ENCODE measurements at regions not wholly inside any gene's neighbourhood (a gene's known extent, or its start where the extent isn't known, plus 50 kb on each side); places are given as distances from the start of the nearest gene placed in this dataset.
"Not testable (repeated sequence)": the region's sequence is repeated elsewhere in the genome, so short reads cannot be mapped to it uniquely, and the experiment has no call there.

DNA sequence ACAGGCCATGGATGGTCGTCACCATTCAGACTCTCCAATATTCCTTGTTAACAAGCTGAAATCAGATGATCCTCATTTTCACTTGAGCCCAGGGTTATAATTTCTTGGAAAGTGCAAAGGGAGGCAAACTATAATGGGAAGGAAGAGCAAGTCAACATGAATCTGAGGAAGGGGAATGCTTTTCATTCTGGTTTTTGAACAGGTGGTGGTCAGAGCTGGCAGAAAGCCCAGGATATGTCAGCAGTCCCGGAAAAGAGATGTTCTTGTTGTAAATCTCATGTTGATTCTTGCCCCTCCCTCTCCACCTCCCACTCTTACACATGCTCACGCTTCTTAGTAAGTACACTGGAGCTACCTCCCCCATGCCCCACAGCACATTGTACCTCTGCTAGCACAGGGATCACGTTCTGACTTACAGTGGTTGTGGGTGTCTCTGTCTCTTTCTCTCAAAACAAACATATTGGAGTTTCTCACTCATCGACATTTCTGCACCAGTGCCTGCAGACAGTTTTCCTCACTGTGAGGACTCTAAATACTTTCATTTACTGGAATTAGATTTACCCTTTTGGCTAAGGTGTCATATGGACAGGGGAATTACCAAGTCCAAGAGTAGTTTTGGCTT, 77.6 kb downstream of the XCL2 start:
- DNase-seq (ENCODE audit: extremely low read depth in 1 of 11, low read depth in 9 of 11, low spot score in 4 of 11) = peak; percentile 55 to 91 (median 79)

DNA sequence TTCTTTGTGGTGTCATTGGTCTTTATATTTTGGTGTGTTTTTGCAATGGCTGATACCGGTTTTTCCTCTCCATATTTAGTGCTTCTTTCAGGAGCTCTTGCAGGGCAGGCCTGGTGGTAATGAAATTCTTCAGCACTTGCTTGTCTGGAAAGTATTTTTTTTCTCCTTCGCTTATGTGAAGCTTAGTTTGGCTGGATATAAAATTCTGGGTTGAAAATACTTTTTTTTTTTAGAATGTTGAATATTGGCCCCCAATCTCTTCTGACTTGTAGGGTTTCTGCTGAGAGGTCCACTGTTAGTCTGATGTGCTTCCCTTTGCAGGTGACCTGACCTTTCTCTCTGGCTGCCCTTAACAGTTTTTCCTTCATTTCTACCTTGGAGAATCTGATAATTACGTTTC, 82.7 kb downstream of the XCL2 start:
- not testable (repeated sequence) for DNase-seq (ENCODE audit: extremely low read depth in 1 of 11, low read depth in 9 of 11, low spot score in 4 of 11)

DNA sequence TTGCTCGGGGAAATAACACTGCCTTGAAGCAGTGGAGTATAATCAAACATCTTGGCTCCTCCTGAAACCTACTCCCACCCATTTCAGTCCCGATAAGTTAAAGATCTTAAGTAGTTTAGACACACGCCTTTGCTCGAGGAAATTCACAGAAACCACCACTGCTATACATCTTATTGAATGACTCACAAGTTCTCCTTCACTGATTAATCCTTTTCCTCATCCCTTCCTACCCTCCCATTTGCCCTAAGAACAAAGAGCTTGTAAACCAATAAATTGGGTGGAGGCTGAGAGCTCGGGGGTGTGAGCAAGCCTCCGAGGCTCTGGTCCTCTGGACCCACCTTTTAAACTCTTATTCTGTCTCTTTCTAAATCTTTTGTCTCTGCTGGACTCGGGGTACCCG, 86.5 kb downstream of the XCL2 start:
- DNase-seq (ENCODE audit: extremely low read depth in 1 of 11, low read depth in 9 of 11, low spot score in 4 of 11) = not testable (repeated sequence)

DNA sequence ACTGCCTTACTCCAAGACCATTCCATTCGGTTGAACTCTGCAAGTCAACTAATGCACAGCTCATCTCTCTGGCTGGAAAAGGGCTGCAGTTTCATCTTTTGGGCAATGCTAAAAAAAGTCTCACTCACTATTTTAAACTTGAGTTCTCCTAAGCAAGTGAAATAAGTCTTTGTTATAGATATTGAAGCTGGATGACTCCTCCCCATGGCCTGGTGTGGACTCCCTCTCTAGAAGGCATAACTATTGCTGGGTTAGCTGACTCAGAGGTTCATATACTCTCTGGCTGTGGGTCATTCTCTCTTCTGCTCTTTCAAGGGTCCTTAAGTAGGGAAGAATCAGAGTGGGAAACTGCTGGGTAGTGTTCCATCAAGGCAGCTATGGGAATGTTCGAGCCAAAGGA, 88.0 kb downstream of the XCL2 start:
- no peak for DNase-seq (ENCODE audit: extremely low read depth in 1 of 11, low read depth in 9 of 11, low spot score in 4 of 11)

DNA sequence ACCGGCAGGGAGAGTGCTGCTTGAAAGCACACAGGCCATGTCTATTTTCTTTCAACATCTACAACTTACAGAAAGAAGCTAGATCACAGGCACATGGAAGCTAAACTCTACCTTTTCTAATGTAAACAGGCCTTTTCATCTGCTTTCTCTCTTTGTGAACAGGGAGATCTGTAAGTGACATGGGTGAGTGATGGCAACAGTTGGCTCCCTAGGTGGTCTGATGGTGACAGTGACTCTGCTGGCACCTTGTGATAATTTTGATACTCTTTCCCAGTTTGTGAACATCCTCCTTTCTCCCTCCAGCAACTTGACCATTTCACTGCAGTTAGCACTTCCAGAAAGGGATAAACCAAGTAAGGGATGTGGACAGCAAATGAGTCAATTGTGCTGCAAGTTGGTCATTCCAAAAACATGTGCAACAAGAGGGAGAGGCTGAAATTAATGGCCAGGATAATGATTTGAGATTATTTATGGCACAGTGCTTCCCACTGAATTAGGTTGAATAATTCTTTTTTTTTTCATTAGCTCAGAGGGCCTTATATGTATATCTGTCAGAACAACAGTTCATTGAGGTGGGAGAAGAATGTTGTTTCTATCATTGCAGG, 89.5 kb downstream of the XCL2 start:
- DNase-seq (ENCODE audit: extremely low read depth in 1 of 11, low read depth in 9 of 11, low spot score in 4 of 11) = no peak

DNA sequence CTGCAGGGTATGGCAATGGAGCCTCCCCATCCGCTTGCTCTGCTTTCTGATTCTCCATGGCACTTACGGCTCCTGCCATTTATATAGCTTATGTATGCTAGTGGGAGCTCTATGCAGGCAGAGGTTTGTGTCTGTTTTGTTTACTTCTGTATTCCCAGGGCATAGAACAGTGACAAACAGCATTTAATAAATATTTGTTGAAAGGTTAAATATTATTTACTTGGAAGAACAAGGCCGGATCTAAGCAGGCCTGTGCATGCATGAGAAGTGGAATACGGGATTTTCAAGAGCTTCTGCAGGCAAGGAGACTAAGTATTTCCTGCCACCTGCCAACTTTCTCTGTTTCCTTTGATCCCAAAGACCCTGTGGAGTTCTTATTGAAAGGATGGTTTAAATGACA, 90.7 kb downstream of the XCL2 start:
- DNase-seq (ENCODE audit: extremely low read depth in 1 of 11, low read depth in 9 of 11, low spot score in 4 of 11) = no peak

DNA sequence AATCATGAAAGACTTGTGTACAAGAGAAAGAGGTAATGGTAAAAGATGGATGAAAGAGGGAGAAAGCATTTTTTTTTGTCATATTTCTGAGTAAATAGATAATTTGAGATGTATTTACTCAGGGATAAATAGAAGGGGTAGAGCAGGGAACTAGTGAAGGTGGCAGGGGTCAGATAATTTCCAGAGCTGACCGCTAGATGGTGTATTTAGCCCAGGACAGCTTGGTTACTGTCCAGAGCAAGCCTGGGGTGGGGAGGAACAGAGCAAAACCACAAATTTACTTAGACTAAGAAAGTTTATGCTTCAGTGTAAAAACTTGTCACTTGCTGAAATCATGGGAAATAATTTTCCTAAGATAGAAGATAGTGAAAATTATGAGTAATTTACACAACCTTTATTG, 91.5 kb downstream of the XCL2 start:
- no peak for DNase-seq (ENCODE audit: extremely low read depth in 1 of 11, low read depth in 9 of 11, low spot score in 4 of 11)

DNA sequence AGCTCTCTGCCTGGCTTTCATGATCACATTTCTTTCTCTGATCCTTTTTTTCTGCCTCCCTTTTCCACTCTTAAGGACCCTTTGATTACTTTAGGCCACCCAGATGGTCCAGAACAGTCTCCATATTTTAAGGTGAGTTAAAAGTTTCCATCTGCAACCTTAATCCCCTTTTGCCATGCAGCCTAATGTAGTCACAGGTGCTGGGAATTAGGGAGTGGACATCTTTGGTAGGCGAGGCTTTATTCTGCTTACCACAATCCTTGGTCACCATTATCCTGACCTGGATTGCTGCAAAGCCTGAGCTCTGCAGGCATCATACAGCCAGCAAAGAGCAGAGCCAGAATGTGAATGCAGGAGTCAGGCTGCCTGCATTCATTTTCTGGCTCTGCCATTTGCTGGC, 95.9 kb downstream of the XCL2 start:
- DNase-seq (ENCODE audit: extremely low read depth in 1 of 11, low read depth in 9 of 11, low spot score in 4 of 11) = no peak

DNA sequence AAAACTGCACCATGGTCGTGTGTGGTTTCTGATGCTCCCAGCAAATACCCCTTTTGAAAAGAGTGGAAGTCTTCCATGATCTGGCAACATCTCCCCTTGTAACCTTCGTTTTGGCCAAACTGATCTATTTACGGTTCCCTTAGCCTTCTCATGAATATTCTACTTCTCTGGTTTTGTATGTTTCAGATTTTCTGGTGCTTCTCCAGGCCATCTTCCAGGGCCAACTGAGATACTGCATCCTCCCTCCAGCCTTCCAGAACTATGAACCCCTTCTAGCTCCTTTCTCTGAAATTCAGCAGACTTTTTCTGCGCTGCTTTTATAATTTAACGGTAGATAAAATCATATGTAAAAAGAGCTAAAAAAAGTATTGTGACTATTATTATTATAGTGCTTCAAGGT, 97.7 kb downstream of the XCL2 start:
- no peak for DNase-seq (ENCODE audit: extremely low read depth in 1 of 11, low read depth in 9 of 11, low spot score in 4 of 11)

DNA sequence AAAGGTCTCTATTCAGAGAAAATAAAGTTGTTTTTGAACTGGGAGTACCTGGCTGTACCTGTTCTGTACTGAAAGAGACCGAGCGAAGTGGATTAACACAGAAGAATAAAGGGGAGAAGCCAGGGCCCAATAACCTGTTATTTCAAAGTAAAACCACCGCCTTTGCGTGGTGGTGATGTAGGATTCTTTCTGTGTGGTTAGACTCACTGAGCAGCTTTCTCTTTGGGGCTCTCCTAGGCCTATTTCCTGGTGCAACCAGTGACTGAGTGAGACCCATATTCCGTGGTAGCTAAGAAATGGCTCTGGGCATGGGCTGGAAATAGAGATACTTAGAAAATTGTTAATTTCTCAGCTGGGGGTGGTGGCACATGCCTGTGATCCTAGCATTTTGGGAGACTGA, 99.9 kb downstream of the XCL2 start:
- DNase-seq (ENCODE audit: extremely low read depth in 1 of 11, low read depth in 9 of 11, low spot score in 4 of 11) = no peak

DNA sequence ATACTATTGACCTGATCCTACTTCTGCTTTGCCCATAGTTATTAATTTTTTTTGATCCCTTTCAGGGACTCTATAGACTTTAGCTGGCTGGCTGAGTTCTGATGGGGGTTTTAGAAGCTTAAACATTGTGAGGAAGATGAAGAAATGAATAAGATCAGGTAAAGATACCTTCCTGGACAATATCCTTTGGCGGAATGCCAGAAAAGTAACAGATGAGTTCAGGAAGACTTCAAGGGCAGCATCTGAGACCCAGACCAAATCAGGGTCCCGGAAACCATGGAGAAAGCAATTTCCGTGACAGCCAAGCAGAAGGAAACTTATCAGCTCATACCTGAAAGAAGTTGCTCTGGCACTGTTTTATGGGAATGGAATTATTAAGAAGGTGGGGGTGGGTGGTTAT, 100.4 kb downstream of the XCL2 start:
- no peak for DNase-seq (ENCODE audit: extremely low read depth in 1 of 11, low read depth in 9 of 11, low spot score in 4 of 11)

DNA sequence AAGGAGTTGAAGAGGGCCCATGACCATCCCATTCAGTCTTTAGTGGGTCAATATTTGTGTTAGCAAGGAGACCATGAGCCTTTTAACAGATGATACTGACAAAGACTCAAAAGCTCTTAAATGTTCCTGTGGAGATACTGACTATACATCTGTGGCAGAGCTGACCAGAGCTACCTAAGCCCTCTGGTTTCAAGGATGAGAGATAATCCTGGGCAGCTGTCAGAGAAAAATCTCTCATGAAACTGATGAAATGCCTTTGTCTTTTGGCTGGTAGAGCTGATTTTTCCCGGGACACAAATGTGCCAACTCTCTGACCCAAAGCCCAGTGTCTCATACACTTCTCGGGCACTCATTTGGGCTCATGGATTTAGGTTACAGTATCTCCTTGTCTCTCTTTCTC, 100.9 kb downstream of the XCL2 start:
- DNase-seq (ENCODE audit: extremely low read depth in 1 of 11, low read depth in 9 of 11, low spot score in 4 of 11) = no peak

DNA sequence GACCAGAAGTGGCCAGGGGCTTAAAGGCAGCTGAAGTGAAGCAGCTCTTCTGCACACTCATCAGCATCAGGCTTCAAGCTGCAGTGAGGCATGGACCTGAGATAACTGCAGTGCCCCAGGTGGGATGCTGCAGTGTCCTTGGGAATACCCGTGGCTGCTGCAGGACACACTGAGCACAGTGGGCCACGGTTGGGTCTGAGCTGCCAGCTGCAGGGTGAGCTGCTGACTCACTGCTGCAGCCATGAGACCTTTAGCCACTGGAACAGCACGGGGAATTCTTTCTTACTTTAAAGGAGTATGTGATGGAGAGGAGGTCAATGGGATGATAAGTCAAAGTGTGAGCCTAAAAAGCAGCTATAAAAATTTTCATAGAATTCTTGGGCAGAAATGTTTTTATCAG, 102.1 kb downstream of the XCL2 start:
- no peak for DNase-seq (ENCODE audit: extremely low read depth in 1 of 11, low read depth in 9 of 11, low spot score in 4 of 11)

DNA sequence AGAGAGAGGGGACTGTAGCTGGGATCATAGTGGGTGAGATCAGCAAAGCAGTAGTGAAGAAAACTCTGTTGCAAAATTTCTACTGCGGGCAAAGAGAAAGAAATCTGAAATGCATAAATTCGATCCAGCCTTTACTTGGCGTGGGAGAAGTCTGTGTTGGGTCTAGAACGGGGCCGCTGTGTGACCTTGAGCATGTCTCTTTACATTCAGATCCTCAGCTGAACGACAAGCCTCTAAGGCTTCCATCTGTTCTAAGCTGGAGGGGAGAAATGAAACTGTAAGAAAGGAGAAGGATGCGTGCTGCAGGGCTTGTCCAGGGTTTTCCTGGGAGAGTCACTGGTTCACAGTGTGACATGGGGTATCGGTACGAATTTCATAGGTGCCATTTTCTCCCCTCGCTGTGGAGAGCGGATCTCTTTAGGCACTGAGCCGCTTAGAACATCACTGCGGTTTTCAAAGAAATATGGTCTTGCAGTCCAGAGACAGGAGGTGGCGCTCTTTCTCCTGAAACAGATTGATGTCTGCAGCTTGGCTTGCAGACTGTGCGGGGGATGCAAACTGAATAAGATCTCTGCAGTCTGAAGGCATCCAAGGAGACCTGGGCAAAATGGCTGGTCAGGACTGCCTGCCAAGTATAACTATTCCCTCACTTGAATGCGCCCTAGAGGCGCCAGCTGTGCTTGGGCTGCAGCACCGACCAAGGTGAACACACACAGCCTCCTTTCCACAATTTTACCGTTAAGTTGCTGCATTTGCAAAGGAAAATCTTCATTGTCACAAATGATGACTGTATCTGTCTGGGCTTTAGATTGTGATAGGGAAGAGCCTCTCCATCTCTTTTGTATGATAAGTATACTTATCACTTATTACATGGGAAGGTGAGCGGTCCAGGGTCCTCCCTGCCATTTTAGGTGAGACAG, 104.1 kb downstream of the XCL2 start:
- DNase-seq (ENCODE audit: extremely low read depth in 1 of 11, low read depth in 9 of 11, low spot score in 4 of 11) = peak; percentile 64 to 84 (median 73)

DNA sequence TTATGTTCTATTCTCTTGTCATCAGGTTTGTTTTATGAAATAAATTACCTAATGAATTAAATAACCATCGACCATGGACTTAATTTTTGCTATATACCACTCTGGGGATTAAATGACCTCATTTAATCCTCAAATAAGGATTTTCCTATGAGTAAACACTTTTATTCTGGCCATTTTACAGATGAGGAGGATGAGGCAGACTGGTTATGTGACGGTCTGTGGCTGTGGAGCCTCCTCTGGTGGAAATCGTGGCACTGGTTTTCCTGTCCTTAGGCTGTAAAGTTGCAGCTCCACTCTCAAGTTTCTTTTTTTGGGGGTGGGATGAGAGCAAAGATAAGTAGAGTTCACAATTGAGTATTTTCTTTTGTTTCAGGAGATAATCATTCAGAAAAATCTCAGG, 105.2 kb downstream of the XCL2 start:
- DNase-seq (ENCODE audit: extremely low read depth in 1 of 11, low read depth in 9 of 11, low spot score in 4 of 11) = no peak

DNA sequence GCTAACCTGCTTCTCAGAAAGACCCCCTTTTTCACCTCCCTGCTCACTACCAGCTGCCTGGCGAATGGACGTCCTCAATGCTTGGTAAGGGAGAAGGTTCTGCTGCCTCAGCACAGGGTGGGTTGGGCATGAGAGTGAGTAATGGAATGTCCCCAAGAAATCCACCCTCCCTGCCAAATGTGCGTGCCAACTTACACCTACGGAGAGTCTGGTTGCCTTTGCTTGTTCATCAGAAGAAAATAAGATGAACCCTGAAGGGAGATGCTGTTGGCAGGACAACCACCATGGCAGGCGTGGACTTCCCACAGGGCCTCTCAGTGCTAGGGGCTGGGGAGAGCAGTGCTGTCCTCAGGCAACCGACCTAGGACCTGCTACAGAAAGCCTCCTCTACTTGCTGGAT, 106.0 kb downstream of the XCL2 start:
- DNase-seq (ENCODE audit: extremely low read depth in 1 of 11, low read depth in 9 of 11, low spot score in 4 of 11) = no peak

DNA sequence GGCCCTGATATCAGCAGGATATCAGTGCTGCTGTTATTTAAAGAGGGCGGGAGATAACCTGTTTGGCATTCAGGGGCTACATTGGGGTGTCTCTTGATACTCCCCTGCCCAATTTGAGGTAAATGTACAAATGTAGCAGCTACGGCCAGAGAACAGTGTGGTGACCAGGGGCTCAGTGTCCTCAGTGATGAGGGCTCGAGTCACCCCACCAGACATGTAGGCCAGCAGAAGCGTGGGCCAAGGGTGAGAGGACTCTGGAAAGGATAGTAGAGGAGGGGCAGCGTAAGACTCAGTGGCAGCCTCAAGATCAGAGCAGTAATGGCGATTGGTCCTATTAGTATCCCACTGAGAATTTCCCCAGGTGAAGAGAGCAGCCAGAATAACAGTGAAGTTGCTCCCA, 108.4 kb downstream of the XCL2 start:
- DNase-seq (ENCODE audit: extremely low read depth in 1 of 11, low read depth in 9 of 11, low spot score in 4 of 11) = no peak

DNA sequence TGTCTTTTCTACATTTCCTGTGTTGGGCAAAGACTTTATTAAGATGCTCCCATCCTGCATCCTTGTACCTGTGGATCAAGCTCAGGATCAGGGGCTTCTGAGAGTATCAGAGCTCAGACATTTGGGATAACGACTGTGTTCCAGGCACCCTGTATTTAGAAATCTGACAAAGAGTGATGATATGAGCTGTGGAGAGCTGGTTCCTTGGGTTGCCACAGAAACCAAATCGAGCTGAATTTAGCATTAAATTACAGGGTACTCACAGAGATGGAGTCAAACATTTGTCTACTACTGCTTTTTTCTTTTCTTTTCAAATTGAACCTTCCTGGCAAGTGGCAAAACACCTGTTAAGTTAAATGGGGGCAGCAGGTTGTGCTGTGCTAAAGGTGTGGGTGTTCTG, 110.6 kb downstream of the XCL2 start:
- DNase-seq (ENCODE audit: extremely low read depth in 1 of 11, low read depth in 9 of 11, low spot score in 4 of 11) = no peak

DNA sequence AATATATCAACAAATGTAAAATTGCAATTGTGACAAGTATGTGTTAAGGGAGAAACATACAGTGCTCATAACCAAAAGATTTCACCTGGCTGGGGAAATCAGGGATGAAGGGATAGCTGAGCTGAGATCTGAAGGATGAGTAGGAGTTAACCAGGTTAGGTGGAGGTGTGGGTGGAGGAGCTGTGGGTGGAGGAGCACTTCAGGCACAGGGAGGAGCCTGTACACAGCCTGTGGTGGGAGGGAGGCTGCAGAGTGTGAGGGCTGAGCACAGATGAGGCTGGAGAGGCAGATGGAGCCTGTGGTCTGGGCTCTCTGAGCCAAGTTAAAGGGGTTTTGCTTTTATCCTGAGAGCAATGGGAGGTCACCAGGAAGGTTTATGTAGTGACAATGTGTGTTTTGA, 111.9 kb downstream of the XCL2 start:
- no peak for DNase-seq (ENCODE audit: extremely low read depth in 1 of 11, low read depth in 9 of 11, low spot score in 4 of 11)

DNA sequence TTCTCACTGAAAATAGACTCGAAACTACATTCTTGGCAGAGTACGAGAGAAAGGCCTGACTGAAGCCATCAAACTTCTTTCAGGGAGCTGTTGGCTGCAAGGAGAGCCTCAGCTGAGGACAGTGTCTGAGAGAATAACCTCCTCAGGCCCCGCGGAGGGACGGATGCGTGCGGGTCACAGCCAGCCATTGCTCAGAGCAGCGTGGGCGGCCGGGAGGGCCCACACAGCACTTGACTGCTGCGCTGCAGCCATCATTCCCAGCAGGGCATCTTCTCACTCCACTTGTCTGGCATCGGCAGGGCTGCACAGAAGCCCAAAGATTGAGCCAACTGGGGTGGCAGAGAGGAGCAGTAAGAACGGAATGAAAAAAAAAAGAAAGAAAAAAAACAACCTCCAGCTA, 113.5 kb downstream of the XCL2 start:
- DNase-seq (ENCODE audit: extremely low read depth in 1 of 11, low read depth in 9 of 11, low spot score in 4 of 11) = no peak
